Ovary (tissue), 7 donors: ENCODE measurements at regions not wholly inside any gene's neighbourhood (a gene's known extent, or its start where the extent isn't known, plus 50 kb on each side); places are given as distances from the start of the nearest gene placed in this dataset.

Source experiments
- DNase-seq, 5 donors: peaks; one replicate each; pipeline ENCODE4 v3.0.0-alpha.2; 2019 to 2020
- H3K27ac ChIP-seq, 2 donors: fragments of 200-600 bp; one replicate each; pipeline versions ENCODE4 v1.5.1 to v1.8.0; 2019 to 2022
- H3K27me3 ChIP-seq: fragments of 200-600 bp; one replicate; pipeline ENCODE4 v1.8.0; 2022
- H3K36me3 ChIP-seq: fragments of 200-600 bp; sonication (generic); one replicate; pipeline ENCODE4 v1.5.1; 2019
- H3K4me1 ChIP-seq: one replicate; pipeline ENCODE4 v1.8.1; 2013; ENCODE audit warnings: mild to moderate bottlenecking, moderate library complexity; ENCODE audit not compliant: insufficient read depth
- H3K4me3 ChIP-seq: fragments of 200-600 bp; sonication (generic); one replicate; pipeline ENCODE4 v1.5.1; 2017
- H3K9me3 ChIP-seq, 2 donors: fragments of 200-600 bp in 1 of 2; sonication (generic) in 1 of 2; one replicate each; pipeline versions ENCODE4 v1.5.1 to v1.8.1; 2013 to 2019; ENCODE audit warnings: mild to moderate bottlenecking in 1 of 2, moderate library complexity in 1 of 2
- CTCF ChIP-seq, 3 donors: fragments of 450-650 bp in 2 of 3; fragments of 200-600 bp in 1 of 3; IDR thresholded peaks; one replicate each; pipeline versions ENCODE4 v1.5.1 to v1.8.0; 2016 to 2022; ENCODE audit warnings: antibody characterized with exemption in 3 of 3, mild to moderate bottlenecking in 1 of 3
- EP300 ChIP-seq: sonication (generic); formaldehyde crosslinking; IDR thresholded peaks from one replicate; pipeline ENCODE4 v1.6.1; 2017; ENCODE audit warnings: antibody characterized with exemption
- POLR2A ChIP-seq: fragments of 450-650 bp; IDR thresholded peaks from one replicate; pipeline ENCODE4 v1.6.1; 2017; ENCODE audit warnings: antibody characterized with exemption, mild to moderate bottlenecking, moderate library complexity
- WGBS, 3 donors: extraction: QIAGEN DNeasy Blood & Tissue Kit in 1 of 3; methylation state at CpG; one replicate each; pipeline versions ENCODE4 v1.1.5 to v1.1.7; 2013 to 2017; 5-methylcytosine and 5-hydroxymethylcytosine counted together
- intact Hi-C, 4 donors: fragments of 100-400 bp; cut with DNase I; formaldehyde crosslinking; loops; one replicate each; pipeline versions ENCODE4 v1.11.0 to v1.15.1; 2022 to 2023
- donor health status: DM: no; HTN: no; CAD: no; lungs with moderate emphysema.
- donor health status: DM: no; HTN: no; CAD: no.
- donor health status: Bipolar disorder and iron deficiency.
- donor health status: DM: no; HTN: no; CAD: no.
- donor health status: DM: yes; HTN: yes; CAD: no.

- Histone ChIP-seq H3K27me3 (no peaks in the 10 kb centered on the region), H3K4me3 (no peak overlapping the region), H3K36me3 (no peaks in the 10 kb centered on the region), H3K4me1 (no peaks in the 10 kb centered on the region), H3K27ac (no peak overlapping the region), H3K9me3 (no peaks in the 10 kb centered on the region)
- intact Hi-C loops = loop anchor here in 1 of 4 donors (10.0 kb wide), 1 partner anchor 397 kb away; no protein-coding TSS in a partner anchor
- DNase-seq = no peak
- 87 to 90% (median 88%) methylated on average over 1 of the region's 1 CpG for WGBS, 3 donors
- TF ChIP-seq CTCF (IDR thresholded peaks at IDR 0.05) (no peak), EP300 (no peak), POLR2A (no peak)
Measured at GRCh38 chr3:22568285-22568684, 634.8 kb upstream of the UBE2E2 start.

GRCh38 chr3:22569570-22569969 is 633.6 kb upstream of the UBE2E2 start:
- no peak for TF ChIP-seq POLR2A
- TF ChIP-seq EP300 = no peak
- TF ChIP-seq CTCF (IDR thresholded peaks at IDR 0.05) = no peak
- no peak for DNase-seq
- H3K27me3 ChIP-seq = no peaks in the 10 kb centered on the region
- no peaks in the 10 kb centered on the region for H3K4me1 ChIP-seq
- no peak overlapping the region for H3K27ac ChIP-seq
- no peaks in the 10 kb centered on the region for H3K36me3 ChIP-seq
- H3K4me3 ChIP-seq = no peak overlapping the region
- no peaks in the 10 kb centered on the region for H3K9me3 ChIP-seq
- intact Hi-C loops = loop anchor here in 1 of 4 donors (10.0 kb wide), 1 partner anchor 395 kb away; no protein-coding TSS in a partner anchor
- 85 to 92% (median 89%) methylated on average over 2 of the region's 2 CpGs for WGBS, 3 donors

GRCh38 chr3:22581007-22581406 is 622.1 kb upstream of the UBE2E2 start:
- H3K36me3 ChIP-seq = no peaks in the 10 kb centered on the region
- no peak overlapping the region for H3K27ac ChIP-seq
- DNase-seq = no peak
- intact Hi-C loops = no loop called here
- no peaks in the 10 kb centered on the region for H3K9me3 ChIP-seq
- no peaks in the 10 kb centered on the region for H3K4me1 ChIP-seq
- no peak overlapping the region for H3K4me3 ChIP-seq
- no peaks in the 10 kb centered on the region for H3K27me3 ChIP-seq
- no peak for TF ChIP-seq POLR2A
- TF ChIP-seq CTCF (IDR thresholded peaks at IDR 0.05) = no peak
- TF ChIP-seq EP300 = no peak

GRCh38 chr3:22582266-22582665 is 620.9 kb upstream of the UBE2E2 start:
- Histone ChIP-seq H3K27me3 (no peaks in the 10 kb centered on the region), H3K9me3 (no peaks in the 10 kb centered on the region), H3K4me3 (no peak overlapping the region), H3K4me1 (no peaks in the 10 kb centered on the region), H3K27ac (no peak overlapping the region), H3K36me3 (no peaks in the 10 kb centered on the region)
- DNase-seq = no peak
- TF ChIP-seq POLR2A = no peak
- no peak for TF ChIP-seq EP300
- no peak for TF ChIP-seq CTCF (IDR thresholded peaks at IDR 0.05)
- intact Hi-C loops = no loop called here
- WGBS, 3 donors = 60 to 68% (median 61%) methylated on average over 1 of the region's 1 CpG

GRCh38 chr3:22585504-22585903 is 617.6 kb upstream of the UBE2E2 start:
- WGBS, 3 donors = 19 to 39% (median 24%) methylated on average over 2 of the region's 2 CpGs
- no peak for DNase-seq
- no peak for TF ChIP-seq CTCF (IDR thresholded peaks at IDR 0.05)
- no peak for TF ChIP-seq EP300
- TF ChIP-seq POLR2A = no peak
- intact Hi-C loops = no loop called here
- no peaks in the 10 kb centered on the region for H3K9me3 ChIP-seq
- no peaks in the 10 kb centered on the region for H3K36me3 ChIP-seq
- no peaks in the 10 kb centered on the region for H3K4me1 ChIP-seq
- no peak overlapping the region for H3K4me3 ChIP-seq
- H3K27me3 ChIP-seq = no peaks in the 10 kb centered on the region
- no peak overlapping the region for H3K27ac ChIP-seq
